ENCODE measurements at regions not wholly inside any gene's neighbourhood (a gene's known extent, or its start where the extent isn't known, plus 50 kb on each side); places are given as distances from the start of the nearest gene placed in this dataset.

DNA sequence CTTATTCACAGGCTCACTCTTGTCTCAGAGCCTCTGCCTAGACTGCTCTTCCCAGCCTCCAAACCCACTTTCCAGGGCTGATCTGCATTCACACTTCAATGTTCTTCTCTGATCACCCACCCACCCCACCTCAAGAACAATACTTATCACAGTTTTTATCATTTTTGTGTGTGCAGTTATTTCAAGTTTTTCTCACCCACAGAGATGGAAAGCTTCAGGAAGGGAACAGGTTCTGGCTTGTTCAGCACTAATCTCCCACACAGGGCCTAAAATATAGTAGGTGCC, 160.9 kb downstream of the MRPL14 start:
- Histone ChIP-seq H3K27me3 (ENCODE audit: insufficient read depth, low read length, poor library complexity, severe bottlenecking) (no peaks in the 10 kb centered on the region), H3K9me3 (ENCODE audit: insufficient read depth, low read depth, low read length) (no peaks in the 10 kb centered on the region), H3K4me2 (ENCODE audit: low read depth, low read length, poor library complexity, severe bottlenecking) (no peak overlapping the region)

DNA sequence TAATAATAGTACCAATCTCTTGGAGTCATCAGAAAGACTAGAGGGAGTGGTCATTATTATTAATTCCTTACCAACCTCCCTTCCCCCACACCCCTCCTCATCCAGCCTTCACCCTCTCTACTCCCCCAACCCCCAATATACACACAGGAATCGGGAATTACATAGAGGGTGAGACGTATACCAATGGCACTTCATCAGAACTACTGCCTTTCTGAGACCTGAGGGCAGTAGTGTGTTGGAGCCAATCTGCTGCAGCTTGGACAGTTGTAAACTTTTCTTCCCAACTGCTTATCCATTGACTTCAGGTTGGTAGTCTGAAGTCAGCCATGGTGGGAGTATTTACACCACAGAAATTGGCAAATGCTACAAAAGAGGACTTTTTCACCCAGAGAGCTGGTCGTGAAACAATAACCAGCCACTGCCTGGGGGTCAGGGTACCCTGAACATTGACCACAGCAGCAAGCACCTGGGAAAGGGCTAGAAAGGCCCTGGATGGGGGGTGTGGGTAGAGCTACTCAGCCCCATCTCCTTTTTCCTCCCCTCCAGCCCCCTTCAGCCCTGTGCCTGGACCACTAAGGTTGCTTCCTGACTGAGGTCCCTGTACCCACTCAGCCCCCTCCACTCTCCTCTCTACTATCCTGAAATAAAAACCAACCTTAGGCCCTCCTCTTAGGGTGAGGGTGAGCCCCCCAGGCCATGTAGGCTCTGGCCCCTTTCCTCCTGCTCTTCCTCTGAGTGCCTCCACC, 161.5 kb downstream of the MRPL14 start:
- no peak for TF ChIP-seq EZH2phosphoT487 (IDR thresholded peaks at IDR 0.05; ENCODE audit: borderline replicate concordance)
- no peak for TF ChIP-seq CTCF (conservative IDR thresholded peaks at IDR 0.05; ENCODE audit: low read length)
- no peaks in the 10 kb centered on the region for H3K36me3 ChIP-seq (ENCODE audit: insufficient read depth, low read length)
- no peak overlapping the region for H3K4me3 ChIP-seq (ENCODE audit: low read length, poor library complexity, severe bottlenecking)
- H3F3A ChIP-seq (ENCODE audit: low read depth), result no peaks in the 10 kb centered on the region
- H4K20me1 ChIP-seq (ENCODE audit: insufficient read depth, low read length, poor library complexity, severe bottlenecking), result no peaks in the 10 kb centered on the region
- no peaks in the 10 kb centered on the region for H3K79me2 ChIP-seq (ENCODE audit: insufficient read depth, low read length)
- H3K9me3 ChIP-seq (ENCODE audit: insufficient read depth, low read depth, low read length), result no peaks in the 10 kb centered on the region
- H3K9me2 ChIP-seq (replicated peaks; ENCODE audit: low read depth, low read length), result no peaks in the 10 kb centered on the region
- no peaks in the 10 kb centered on the region for H3K27me3 ChIP-seq (ENCODE audit: insufficient read depth, low read length, poor library complexity, severe bottlenecking)
- H3K4me2 ChIP-seq (ENCODE audit: low read depth, low read length, poor library complexity, severe bottlenecking), result no peak overlapping the region
- no peaks in the 10 kb centered on the region for H3K4me1 ChIP-seq (ENCODE audit: insufficient read depth, low read length, poor library complexity, severe bottlenecking)
- no peak overlapping the region for H3K9ac ChIP-seq (ENCODE audit: low read depth, low read length, poor library complexity, severe bottlenecking)
- H2AFZ ChIP-seq (ENCODE audit: low read length), result 0 out of 2 replicates have a peak overlapping the region, but pooled peaks have one; percentile 16

More for the DNA sequence above, 160.9 kb downstream of the MRPL14 start:
- TF ChIP-seq EZH2phosphoT487 (IDR thresholded peaks at IDR 0.05; ENCODE audit: borderline replicate concordance) (no peak), CTCF (conservative IDR thresholded peaks at IDR 0.05; ENCODE audit: low read length) (no peak)
- Histone ChIP-seq H4K20me1 (ENCODE audit: insufficient read depth, low read length, poor library complexity, severe bottlenecking) (no peaks in the 10 kb centered on the region), H2AFZ (ENCODE audit: low read length) (no peak overlapping the region), H3K9ac (ENCODE audit: low read depth, low read length, poor library complexity, severe bottlenecking) (no peak overlapping the region), H3K9me2 (replicated peaks; ENCODE audit: low read depth, low read length) (no peaks in the 10 kb centered on the region), H3K36me3 (ENCODE audit: insufficient read depth, low read length) (no peaks in the 10 kb centered on the region), H3K4me1 (ENCODE audit: insufficient read depth, low read length, poor library complexity, severe bottlenecking) (no peaks in the 10 kb centered on the region), H3F3A (ENCODE audit: low read depth) (no peaks in the 10 kb centered on the region), H3K4me3 (ENCODE audit: low read length, poor library complexity, severe bottlenecking) (no peak overlapping the region), H3K79me2 (ENCODE audit: insufficient read depth, low read length) (no peaks in the 10 kb centered on the region)

DNA sequence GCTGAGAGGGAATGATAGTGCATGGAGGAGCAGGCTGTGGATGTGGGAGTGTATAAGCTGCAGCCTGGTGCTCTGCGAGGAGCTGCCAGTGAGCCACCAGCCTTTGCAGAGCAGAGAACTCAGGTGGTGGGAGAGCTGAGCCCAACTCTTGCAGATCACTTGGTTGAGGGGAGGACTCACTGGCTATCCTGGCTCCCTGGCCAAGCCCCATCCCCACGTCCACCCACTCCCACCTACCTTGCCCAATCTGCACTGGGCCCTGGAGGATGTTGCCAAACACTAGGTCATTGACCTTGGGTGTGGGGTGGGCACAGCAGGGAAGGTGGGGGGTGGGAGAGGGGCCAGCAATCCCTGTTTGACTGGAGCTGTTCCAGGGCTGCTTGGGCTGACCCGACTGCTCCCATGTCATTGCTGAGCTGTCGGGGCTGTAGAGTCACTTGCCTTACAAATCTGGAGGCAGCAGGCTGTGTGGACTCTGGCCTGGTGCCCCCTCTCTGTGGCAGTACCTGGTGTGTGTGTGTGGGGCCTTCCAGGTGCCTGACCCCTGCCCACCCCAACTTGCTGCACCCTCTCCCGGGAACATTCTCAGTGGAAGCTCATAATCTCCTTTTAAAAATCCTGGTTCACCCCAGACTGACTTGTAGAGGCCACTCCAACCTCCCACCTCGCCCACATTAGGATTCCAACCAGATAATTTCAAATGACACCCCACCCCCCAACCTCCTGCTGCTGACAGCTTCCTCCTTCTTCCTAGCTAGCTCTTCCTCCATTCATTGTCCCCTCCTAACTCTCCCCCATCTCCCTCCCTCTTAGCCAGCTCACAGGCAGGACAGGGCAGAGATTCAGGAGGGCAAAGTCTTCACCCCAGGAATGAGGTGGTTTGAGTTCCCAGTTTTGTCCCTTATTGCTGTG, 162.3 kb downstream of the MRPL14 start:
- Histone ChIP-seq H2AFZ (ENCODE audit: low read length) (no peak overlapping the region), H3F3A (ENCODE audit: low read depth) (no peaks in the 10 kb centered on the region)
- no peak for TF ChIP-seq EZH2phosphoT487 (IDR thresholded peaks at IDR 0.05; ENCODE audit: borderline replicate concordance)

More for the DNA sequence above, 162.3 kb downstream of the MRPL14 start:
- Histone ChIP-seq H3K9ac (ENCODE audit: low read depth, low read length, poor library complexity, severe bottlenecking) (no peak overlapping the region), H4K20me1 (ENCODE audit: insufficient read depth, low read length, poor library complexity, severe bottlenecking) (no peaks in the 10 kb centered on the region), H3K4me3 (ENCODE audit: low read length, poor library complexity, severe bottlenecking) (no peak overlapping the region), H3K79me2 (ENCODE audit: insufficient read depth, low read length) (no peaks in the 10 kb centered on the region), H3K4me2 (ENCODE audit: low read depth, low read length, poor library complexity, severe bottlenecking) (no peak overlapping the region), H3K27me3 (ENCODE audit: insufficient read depth, low read length, poor library complexity, severe bottlenecking) (no peaks in the 10 kb centered on the region), H3K36me3 (ENCODE audit: insufficient read depth, low read length) (no peaks in the 10 kb centered on the region), H3K4me1 (ENCODE audit: insufficient read depth, low read length, poor library complexity, severe bottlenecking) (no peaks in the 10 kb centered on the region), H3K9me3 (ENCODE audit: insufficient read depth, low read depth, low read length) (no peaks in the 10 kb centered on the region), H3K9me2 (replicated peaks; ENCODE audit: low read depth, low read length) (no peaks in the 10 kb centered on the region)
